ENCODE measurements at regions not wholly inside any gene's neighbourhood (a gene's known extent, or its start where the extent isn't known, plus 50 kb on each side); places are given as distances from the start of the nearest gene placed in this dataset.

DNA sequence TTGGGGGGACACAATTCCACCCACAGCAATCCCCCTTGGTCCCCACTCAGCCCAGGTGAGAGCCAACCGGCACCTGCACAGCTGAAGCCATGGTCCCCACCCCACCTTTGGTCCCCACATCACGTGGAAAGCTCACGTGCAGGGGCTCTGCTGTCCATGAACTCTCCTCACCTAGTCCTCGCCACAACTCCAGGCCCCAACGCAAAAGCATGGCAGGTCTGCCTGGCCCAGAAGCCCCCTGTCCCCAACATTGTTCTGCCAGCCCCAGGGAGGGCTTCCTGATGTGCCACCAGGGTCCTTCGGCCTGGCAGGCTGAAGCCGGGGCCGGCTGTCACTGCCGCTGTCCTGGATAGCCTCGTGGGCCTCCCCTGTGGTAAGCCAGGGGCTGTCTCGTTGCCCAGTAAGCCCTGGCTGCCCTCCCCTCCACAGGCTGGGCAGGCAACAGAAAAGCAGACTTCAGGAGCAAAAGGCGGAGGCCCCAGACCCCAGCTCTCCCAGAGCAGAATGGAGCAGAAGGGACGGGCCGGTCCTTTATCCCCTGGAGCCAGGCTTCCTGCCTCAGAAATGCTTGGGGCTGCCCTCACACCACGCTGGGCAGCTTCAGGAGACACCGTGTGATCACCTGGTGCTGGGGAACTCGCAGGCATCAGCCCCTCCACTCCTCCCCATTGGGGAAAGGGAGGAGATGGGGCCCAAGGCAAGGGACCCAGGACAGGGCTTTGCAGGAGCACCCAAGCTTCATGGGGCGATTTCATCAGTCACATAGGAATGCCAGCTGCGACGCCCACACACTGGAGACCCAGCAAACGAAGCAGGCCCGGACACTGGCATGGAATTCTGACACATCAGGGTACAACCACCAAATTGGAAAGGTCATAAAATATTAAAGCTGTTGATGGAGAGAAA is 103.7 kb downstream of the ADRA2C start:
- TF ChIP-seq, protein P1, sequence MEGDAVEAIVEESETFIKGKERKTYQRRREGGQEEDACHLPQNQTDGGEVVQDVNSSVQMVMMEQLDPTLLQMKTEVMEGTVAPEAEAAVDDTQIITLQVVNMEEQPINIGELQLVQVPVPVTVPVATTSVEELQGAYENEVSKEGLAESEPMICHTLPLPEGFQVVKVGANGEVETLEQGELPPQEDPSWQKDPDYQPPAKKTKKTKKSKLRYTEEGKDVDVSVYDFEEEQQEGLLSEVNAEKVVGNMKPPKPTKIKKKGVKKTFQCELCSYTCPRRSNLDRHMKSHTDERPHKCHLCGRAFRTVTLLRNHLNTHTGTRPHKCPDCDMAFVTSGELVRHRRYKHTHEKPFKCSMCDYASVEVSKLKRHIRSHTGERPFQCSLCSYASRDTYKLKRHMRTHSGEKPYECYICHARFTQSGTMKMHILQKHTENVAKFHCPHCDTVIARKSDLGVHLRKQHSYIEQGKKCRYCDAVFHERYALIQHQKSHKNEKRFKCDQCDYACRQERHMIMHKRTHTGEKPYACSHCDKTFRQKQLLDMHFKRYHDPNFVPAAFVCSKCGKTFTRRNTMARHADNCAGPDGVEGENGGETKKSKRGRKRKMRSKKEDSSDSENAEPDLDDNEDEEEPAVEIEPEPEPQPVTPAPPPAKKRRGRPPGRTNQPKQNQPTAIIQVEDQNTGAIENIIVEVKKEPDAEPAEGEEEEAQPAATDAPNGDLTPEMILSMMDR (IDR thresholded peaks at IDR 0.05), result no peak
- no peak for TF ChIP-seq POLR2A (IDR thresholded peaks at IDR 0.05)

Data from thyroid gland (tissue), 4 donors.